SK-N-SH (cell line): ENCODE measurements at regions not wholly inside any gene's neighbourhood (a gene's known extent, or its start where the extent isn't known, plus 50 kb on each side); places are given as distances from the start of the nearest gene placed in this dataset.
"Not testable (repeated sequence)": the region's sequence is repeated elsewhere in the genome, so short reads cannot be mapped to it uniquely, and the experiment has no call there.

Experiments
- CHD2 ChIP-seq: fragments of 150-350 bp; IDR thresholded peaks from 2 replicates; pipeline ENCODE4 v1.6.1; 2018; ENCODE audit warnings: low read length; ENCODE audit not compliant: partially characterized antibody
- EP300 ChIP-seq, 2 experiments: IDR thresholded peaks; 2 replicates each; pipeline versions ENCODE4 v1.4.0 to v1.6.1; 2012; ENCODE audit warnings: borderline replicate concordance in 1 of 2, low read depth in 1 of 2, low read length in 1 of 2
- EZH2phosphoT487 ChIP-seq: fragments of 200-600 bp; sonication (generic); IDR thresholded peaks from 2 replicates; pipeline ENCODE4 v1.6.1; 2017; ENCODE audit warnings: low read depth, mixed run types, mild to moderate bottlenecking, antibody characterized with exemption, moderate library complexity, borderline replicate concordance
- POLR2AphosphoS5 ChIP-seq: IDR thresholded peaks from 2 replicates; pipeline ENCODE4 v1.6.1; 2012; ENCODE audit warnings: low read depth, low read length
- RAD21 ChIP-seq: IDR thresholded peaks from 2 replicates; pipeline ENCODE4 v1.6.1; 2012; ENCODE audit warnings: mild to moderate bottlenecking, low read length
- RXRA ChIP-seq: IDR thresholded peaks from 2 replicates; pipeline ENCODE4 v1.4.0; 2012; ENCODE audit warnings: low read depth, mild to moderate bottlenecking, borderline replicate concordance
- TF ChIP-seq, protein P1 (sequence below): fragments of 200-600 bp; sonication (generic); IDR thresholded peaks from 2 replicates; pipeline ENCODE4 v1.6.1; 2017; ENCODE audit warnings: antibody characterized with exemption, mild to moderate bottlenecking, moderate library complexity
- TF ChIP-seq, protein P2 (sequence below): IDR thresholded peaks from 2 replicates; pipeline ENCODE4 v1.4.0; 2012; ENCODE audit warnings: low read depth, borderline replicate concordance
- TF ChIP-seq, protein P3 (sequence below): fragments of 150-350 bp; IDR thresholded peaks from 2 replicates; pipeline ENCODE4 v1.6.1; 2017; ENCODE audit warnings: antibody characterized with exemption, low read length, low read depth, borderline replicate concordance
- TF ChIP-seq, protein P4 (sequence below): IDR thresholded peaks from 2 replicates; pipeline ENCODE4 v1.6.1; 2012; ENCODE audit warnings: mild to moderate bottlenecking, low read depth, low read length, moderate library complexity

DNA sequence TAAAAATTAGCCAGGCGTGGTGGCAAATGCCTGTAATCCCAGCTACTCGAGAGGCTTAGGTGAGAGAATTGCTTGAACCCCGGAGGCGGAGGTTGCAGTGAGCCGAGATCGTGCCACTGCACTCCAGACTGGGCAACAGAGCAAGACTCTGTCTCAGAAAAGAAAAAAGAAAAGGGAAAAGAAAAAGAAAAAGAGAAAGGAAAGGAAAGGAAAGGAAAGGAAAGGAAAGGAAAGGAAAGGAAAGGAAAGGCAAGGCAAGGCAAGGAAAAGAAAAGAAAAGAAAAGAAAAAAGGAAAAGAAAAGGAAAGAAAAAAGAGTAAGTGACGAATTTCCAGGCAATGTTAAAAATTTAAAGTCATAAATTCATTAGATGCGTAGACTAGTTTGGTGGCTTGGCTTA is 250.1 kb upstream of the MAGEB16 start:
- TF ChIP-seq EP300 (IDR thresholded peaks at IDR 0.05; ENCODE audit: borderline replicate concordance in 1 of 2, low read depth in 1 of 2, low read length in 1 of 2); RAD21; POLR2AphosphoS5; RXRA; CHD2; EZH2phosphoT487: not testable (repeated sequence)
- TF ChIP-seq, protein P1, sequence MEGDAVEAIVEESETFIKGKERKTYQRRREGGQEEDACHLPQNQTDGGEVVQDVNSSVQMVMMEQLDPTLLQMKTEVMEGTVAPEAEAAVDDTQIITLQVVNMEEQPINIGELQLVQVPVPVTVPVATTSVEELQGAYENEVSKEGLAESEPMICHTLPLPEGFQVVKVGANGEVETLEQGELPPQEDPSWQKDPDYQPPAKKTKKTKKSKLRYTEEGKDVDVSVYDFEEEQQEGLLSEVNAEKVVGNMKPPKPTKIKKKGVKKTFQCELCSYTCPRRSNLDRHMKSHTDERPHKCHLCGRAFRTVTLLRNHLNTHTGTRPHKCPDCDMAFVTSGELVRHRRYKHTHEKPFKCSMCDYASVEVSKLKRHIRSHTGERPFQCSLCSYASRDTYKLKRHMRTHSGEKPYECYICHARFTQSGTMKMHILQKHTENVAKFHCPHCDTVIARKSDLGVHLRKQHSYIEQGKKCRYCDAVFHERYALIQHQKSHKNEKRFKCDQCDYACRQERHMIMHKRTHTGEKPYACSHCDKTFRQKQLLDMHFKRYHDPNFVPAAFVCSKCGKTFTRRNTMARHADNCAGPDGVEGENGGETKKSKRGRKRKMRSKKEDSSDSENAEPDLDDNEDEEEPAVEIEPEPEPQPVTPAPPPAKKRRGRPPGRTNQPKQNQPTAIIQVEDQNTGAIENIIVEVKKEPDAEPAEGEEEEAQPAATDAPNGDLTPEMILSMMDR: not testable (repeated sequence)
- TF ChIP-seq, protein P2, sequence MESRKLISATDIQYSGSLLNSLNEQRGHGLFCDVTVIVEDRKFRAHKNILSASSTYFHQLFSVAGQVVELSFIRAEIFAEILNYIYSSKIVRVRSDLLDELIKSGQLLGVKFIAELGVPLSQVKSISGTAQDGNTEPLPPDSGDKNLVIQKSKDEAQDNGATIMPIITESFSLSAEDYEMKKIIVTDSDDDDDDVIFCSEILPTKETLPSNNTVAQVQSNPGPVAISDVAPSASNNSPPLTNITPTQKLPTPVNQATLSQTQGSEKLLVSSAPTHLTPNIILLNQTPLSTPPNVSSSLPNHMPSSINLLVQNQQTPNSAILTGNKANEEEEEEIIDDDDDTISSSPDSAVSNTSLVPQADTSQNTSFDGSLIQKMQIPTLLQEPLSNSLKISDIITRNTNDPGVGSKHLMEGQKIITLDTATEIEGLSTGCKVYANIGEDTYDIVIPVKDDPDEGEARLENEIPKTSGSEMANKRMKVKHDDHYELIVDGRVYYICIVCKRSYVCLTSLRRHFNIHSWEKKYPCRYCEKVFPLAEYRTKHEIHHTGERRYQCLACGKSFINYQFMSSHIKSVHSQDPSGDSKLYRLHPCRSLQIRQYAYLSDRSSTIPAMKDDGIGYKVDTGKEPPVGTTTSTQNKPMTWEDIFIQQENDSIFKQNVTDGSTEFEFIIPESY: not testable (repeated sequence)
- TF ChIP-seq, protein P3, sequence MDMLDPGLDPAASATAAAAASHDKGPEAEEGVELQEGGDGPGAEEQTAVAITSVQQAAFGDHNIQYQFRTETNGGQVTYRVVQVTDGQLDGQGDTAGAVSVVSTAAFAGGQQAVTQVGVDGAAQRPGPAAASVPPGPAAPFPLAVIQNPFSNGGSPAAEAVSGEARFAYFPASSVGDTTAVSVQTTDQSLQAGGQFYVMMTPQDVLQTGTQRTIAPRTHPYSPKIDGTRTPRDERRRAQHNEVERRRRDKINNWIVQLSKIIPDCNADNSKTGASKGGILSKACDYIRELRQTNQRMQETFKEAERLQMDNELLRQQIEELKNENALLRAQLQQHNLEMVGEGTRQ: not testable (repeated sequence)
- TF ChIP-seq, protein P4, sequence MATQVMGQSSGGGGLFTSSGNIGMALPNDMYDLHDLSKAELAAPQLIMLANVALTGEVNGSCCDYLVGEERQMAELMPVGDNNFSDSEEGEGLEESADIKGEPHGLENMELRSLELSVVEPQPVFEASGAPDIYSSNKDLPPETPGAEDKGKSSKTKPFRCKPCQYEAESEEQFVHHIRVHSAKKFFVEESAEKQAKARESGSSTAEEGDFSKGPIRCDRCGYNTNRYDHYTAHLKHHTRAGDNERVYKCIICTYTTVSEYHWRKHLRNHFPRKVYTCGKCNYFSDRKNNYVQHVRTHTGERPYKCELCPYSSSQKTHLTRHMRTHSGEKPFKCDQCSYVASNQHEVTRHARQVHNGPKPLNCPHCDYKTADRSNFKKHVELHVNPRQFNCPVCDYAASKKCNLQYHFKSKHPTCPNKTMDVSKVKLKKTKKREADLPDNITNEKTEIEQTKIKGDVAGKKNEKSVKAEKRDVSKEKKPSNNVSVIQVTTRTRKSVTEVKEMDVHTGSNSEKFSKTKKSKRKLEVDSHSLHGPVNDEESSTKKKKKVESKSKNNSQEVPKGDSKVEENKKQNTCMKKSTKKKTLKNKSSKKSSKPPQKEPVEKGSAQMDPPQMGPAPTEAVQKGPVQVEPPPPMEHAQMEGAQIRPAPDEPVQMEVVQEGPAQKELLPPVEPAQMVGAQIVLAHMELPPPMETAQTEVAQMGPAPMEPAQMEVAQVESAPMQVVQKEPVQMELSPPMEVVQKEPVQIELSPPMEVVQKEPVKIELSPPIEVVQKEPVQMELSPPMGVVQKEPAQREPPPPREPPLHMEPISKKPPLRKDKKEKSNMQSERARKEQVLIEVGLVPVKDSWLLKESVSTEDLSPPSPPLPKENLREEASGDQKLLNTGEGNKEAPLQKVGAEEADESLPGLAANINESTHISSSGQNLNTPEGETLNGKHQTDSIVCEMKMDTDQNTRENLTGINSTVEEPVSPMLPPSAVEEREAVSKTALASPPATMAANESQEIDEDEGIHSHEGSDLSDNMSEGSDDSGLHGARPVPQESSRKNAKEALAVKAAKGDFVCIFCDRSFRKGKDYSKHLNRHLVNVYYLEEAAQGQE: not testable (repeated sequence)
